ENCODE measurements at regions not wholly inside any gene's neighbourhood (a gene's known extent, or its start where the extent isn't known, plus 50 kb on each side); places are given as distances from the start of the nearest gene placed in this dataset.
A peak's percentile ranks its signal among the peaks of the same experiment; 100 is the strongest.

DNA sequence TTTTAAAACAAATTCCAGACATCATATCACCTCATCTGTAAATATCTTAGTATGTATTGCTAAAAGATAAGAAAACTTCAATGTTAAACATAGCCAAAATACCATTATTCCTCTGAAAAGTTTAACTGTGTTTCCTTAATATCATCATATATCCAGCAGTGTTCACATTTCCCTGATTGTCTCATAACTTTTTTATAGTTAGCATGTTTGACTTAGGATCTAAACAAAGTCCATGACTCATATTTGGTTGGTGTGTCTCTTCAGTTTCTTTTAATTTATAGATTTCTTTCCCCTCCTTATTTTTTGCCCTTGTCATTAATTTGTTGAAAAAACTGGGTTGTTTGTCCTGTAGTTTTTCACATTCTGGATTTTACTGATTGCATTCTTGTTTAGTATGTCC, 163.0 kb downstream of the RPS12 start:
- DNase-seq, result no peak

DNA sequence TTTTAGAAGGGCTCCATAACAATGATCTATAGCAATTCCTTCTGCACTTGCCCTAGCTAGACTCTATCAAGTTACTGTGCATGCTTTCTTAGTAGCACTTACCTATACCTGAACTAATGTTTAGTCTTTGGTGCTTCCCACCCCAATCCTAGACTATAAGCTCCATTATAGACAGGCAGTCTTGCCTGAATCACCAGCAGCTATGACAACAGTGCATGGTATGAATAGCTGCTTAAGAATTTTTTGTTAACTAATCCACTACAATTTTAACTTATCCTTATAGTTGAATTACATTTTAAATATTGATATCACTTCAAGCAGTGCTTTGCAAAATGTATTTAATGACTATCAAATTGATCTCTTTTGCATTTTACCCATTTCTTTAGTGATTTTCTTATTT, 164.3 kb downstream of the RPS12 start:
- no peak for DNase-seq

- no peak for DNase-seq
Observed at GRCh38 chr6:132993738-132994137, 179.4 kb downstream of the RPS12 start.

DNA sequence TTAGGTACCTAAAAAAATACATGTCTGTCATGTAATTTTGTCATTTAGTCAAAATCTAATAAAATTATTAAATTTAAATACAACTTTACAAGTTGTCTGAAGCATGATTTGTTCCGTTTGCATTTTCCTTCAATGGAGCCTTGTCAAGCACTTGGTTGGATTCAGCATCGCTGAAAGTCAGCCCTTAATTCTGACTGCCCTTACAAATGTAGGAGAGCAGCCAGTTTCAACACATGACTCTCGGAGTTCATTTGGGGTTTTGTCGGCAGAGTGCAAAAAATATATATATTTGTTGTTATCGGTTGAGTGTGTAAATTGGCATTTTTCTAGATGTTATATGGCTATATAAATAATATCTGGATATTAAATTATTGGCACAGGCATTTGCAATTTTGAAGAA, 180.6 kb downstream of the RPS12 start:
- no peak for DNase-seq

GRCh38 chr6:132995432-132995831, 181.1 kb downstream of the RPS12 start:
- peak; percentile 14 for DNase-seq

- DNase-seq, result no peak
Observed at GRCh38 chr6:132998418-132998817, 184.0 kb downstream of the RPS12 start.

- DNase-seq, result no peak
Observed at GRCh38 chr6:133001040-133001565, 186.7 kb downstream of the RPS12 start.

DNA sequence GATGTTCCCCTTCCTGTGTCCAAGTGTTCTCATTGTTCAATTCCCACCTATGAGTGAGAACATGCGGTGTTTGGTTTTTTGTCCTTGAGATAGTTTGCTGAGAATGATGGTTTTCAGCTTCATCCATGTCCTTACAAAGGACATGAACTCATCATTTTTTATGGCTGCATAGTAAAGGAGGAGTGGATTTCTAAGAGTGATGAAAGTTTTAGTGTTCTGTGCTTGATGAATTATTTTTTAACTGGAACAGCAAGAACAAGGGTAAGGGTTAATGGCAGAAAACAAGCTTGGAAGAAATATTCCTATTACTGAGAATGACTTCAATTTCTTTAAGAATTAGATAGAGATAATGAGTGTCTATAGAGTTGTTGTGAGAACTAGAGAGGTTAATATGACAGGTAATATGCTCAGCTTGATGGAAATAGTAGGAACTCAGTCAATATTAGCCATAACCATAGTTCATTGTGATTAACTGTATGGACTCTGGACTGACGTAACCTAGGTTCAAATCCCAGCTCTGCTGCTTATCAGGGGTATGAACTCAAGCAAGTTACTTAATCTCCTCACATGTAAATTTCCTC, 190.0 kb downstream of the RPS12 start:
- no peak for DNase-seq

- DNase-seq, result no peak
Observed at GRCh38 chr6:133012774-133013173, 198.4 kb downstream of the RPS12 start.

DNA sequence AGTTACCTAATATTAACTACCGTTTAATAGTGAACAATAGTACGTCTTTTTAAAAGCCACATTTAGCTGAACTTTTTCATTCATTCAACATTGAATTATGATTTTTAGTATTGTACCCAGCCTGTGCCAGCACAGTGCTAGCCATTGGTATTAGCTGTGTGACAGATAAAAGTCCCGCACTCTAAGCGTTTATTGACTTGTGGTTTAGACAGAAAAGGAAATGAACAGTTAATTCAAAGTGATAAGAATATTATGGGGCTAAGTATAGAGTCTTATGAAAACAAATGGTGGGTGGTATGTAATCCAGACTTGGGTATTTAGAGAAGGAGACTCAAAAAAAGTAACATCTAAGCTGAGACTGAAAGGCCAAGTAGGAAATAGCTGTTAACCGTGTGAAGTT, 202.3 kb downstream of the RPS12 start:
- no peak for DNase-seq

- no peak for DNase-seq
Observed at GRCh38 chr6:133017581-133017980, 203.2 kb downstream of the RPS12 start.

DNA sequence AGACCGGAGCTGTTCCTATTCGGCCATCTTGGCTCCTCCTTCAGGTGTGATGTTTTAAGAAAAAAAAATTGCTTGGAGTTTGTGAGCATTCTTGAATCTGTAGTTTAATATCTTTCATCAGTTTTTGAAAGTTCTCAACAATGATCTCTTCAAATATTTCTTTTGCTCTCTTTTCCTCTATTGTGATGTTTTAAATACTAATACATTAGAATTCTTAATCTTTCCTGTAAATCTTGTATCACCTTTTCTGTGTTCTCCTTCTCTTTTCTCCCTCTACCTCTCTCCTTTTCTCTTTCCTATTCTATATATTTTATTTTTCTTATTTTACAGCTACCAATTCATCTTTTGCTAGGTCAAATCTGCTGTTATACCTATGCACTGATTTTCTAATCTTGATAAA, 212.3 kb downstream of the RPS12 start:
- DNase-seq, result no peak

GRCh38 chr6:133033263-133033662, 207.9 kb upstream of the EYA4 start:
- DNase-seq, result no peak

- no peak for DNase-seq
Observed at GRCh38 chr6:133034509-133035206, 206.5 kb upstream of the EYA4 start.

GRCh38 chr6:133040094-133040802, 200.9 kb upstream of the EYA4 start:
- no peak for DNase-seq

DNA sequence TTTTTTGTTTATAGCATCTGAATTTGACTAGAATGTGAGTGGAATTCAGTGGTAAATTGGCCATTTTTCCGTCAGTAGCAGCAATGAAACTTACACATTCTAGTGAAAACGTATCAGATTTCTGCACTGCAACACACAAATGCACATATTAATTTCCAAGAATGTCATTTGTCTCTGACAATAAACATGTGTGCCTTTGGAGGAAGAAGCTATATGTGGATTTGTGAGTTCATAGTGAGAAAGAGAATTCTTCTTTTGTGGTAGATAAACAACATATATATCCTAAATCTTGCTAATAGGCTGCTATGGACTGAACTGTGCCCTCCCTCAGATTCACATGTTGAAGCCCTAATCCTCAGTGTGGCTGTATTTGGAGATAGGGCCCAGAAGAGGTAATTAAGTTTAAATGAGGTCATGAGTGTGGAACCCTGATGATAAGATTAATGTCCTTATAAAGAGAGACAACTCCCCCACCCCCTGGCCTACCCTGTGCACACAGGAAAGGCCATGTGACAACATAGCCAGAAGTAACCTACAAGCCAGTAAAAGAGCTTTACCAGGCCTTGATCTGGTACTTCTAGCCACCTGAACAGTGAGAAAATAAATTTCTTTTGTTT, 200.2 kb upstream of the EYA4 start:
- no peak for DNase-seq

DNA sequence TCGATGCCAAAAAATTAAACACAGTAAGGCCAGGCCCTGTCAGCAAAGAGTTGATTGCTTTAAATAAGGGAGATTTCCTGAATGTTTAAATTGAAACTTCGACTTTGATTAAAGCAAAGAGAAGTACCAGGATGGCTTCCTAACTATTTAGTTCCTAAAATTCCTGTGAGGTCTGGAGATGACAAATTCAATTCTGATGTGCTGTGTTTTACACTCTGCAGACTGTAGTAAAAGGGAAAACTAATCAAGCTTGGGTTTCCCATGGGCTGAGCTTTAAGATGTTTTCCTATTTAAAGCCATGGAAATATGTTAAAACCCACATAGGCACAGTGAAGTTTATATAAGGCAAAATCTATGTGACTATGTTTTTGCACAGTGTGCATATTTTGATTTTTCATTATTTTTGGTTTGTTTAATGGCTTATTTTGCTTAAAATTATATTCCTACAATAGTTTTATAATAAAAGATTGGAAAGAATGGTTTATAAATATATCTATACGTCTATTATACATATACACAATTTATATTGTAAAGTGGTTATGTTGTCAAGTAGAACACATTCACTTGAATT, 198.5 kb upstream of the EYA4 start:
- DNase-seq, result no peak

- no peak for DNase-seq
Observed at GRCh38 chr6:133046576-133046975, 194.6 kb upstream of the EYA4 start.

DNA sequence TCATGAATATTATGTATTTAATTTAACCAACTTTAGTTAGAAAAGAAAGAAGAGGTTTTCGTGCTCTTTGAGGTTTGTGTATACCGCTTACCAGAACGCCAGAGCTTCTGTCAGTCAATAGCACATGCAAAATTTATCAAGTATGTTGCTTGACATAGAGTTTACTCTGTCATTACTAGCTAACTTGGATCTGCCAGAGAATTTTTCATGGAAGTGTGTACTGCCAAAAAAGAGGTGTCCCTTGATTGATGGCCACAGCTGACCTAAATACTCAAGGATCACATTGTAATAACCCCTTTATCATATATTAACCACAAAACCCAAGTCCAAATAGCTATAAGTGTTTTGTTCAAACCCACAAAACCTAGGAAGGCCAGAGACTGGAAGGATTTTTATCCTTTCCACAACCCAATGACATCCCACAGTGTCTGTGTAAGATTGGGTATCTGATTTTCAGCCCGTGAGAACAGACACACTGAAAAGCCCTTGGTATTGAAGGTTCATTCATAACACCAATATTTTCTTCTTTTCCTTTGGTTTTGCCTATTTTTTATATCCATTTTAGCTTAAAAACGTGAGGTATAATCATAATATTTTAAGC, 194.0 kb upstream of the EYA4 start:
- DNase-seq, result no peak

DNA sequence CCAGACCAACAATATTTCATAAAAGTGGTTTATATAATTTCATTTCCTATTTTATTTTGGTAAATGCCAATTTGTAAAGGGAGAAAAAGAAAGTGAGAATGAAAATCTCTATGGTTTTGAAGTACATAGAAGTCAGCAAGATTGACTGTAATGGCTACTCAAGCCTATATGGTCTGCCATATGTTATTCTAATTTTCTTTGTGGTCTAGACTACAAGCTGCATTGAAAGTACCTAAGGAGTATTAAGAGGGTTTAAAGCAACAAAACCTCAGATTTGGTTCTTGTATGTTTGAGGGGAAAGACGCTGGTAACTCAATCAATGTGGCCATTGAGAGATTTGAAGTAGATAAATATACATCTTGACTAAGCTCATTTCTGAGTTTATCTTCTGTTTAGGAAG, 193.5 kb upstream of the EYA4 start:
- no peak for DNase-seq

DNA sequence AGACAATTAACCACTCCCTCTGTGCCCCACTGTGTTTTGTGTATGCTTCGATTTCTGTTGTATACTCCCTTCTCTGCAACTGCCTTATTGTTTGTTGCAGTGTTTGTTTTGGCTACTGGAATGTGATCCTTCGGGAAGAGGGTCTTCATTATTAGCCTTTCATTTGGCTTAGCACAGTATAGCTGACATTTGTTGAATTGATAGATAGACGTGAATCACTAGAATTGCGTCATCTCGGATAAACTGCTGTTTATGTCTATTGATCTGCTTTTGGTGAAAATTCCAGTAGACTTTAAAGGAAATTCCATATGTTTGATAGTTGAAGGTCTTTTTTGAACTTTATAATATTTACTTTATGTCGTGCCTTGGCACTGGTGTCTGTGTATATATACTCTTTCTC, 189.9 kb upstream of the EYA4 start:
- no peak for DNase-seq

DNA sequence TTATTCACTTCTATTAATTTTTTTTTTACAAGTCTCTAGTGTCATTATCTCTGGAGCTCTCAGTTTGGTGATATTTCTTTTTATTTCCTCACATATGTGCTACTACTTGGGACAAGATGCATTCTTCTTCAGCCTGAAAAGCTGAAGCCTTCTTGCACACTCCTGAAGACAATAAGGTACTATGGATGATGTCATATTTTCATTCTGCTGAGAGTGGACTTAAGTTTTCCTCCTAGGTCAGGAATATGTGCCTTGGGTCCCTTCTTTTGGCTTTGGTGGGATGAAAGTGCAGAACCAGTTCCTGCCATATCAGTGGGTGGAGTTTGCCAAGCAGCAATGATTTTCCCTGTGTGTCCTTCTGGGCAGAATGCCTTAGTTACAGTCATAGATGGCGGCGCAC, 188.7 kb upstream of the EYA4 start:
- no peak for DNase-seq

DNA sequence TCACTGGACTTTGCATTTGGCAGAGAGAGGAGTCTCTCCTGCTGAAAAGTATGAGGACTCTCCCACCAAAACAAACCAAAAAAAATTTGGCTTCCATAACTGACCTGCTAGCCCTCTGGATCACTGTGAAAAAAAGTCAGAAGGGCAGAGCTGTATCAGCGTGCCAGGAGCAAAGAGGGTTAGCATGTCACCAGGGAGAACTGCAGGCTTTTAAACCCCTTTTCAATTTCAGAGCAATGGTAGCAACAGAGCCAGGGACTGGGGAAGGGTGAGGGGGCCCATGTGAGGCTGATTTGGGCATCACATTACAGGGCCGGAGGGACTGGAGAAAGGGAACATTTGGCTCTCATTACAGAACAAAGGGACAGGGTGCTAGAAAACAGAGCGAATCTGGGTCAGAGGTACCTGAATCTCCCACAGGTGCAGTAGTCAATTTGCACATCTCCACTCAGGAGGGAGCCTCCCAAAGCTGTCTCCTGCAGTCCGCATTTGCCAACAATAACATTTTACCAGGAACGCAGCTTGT, 185.7 kb upstream of the EYA4 start:
- no peak for DNase-seq

Data from NCI-H446 treated with DMSO at 0.1 percent for 48 hours (cell line).